Dermis microvascular lymphatic vessel endothelial cell (primary cell): ENCODE measurements at regions not wholly inside any gene's neighbourhood (a gene's known extent, or its start where the extent isn't known, plus 50 kb on each side); places are given as distances from the start of the nearest gene placed in this dataset.
"Not testable (repeated sequence)": the region's sequence is repeated elsewhere in the genome, so short reads cannot be mapped to it uniquely, and the experiment has no call there.

Experiments
- DNase-seq, 2 donors: peaks; one replicate each; pipeline versions ENCODE4 v3.0.0 to v3.0.0-alpha.2; 2010; ENCODE audit warnings: low read depth in 2 of 2

- DNase-seq: no peak
Observed at GRCh38 chr4:100340512-100341485, 150.5 kb upstream of the DDIT4L start.

- DNase-seq: no peak
Observed at GRCh38 chr4:100339870-100340269, 149.6 kb upstream of the DDIT4L start.

GRCh38 chr4:100333491-100333890 lies 143.2 kb upstream of the DDIT4L start:
- DNase-seq: not testable (repeated sequence)

- peak; percentile 76 to 87 for DNase-seq
Observed at GRCh38 chr4:100317032-100317864, 127.0 kb upstream of the DDIT4L start.

GRCh38 chr4:100314057-100314456 lies 123.8 kb upstream of the DDIT4L start:
- peak; percentile 36 to 88 for DNase-seq

- no peak for DNase-seq
Observed at GRCh38 chr4:100312615-100313350, 122.5 kb upstream of the DDIT4L start.

- DNase-seq: no peak
Observed at GRCh38 chr4:100311181-100311580, 120.9 kb upstream of the DDIT4L start.

- DNase-seq: no peak
Observed at GRCh38 chr4:100306018-100306417, 115.8 kb upstream of the DDIT4L start.

- DNase-seq: peak in 1 of 2 donors; percentile 45
Observed at GRCh38 chr4:100302061-100303026, 112.1 kb upstream of the DDIT4L start.

- peak in 1 of 2 donors; percentile 86 for DNase-seq
Observed at GRCh38 chr4:100299046-100299840, 109.0 kb upstream of the DDIT4L start.

- peak in 1 of 2 donors; percentile 63 for DNase-seq
Observed at GRCh38 chr4:100295792-100296191, 105.5 kb upstream of the DDIT4L start.

GRCh38 chr4:100294356-100294755 lies 104.1 kb upstream of the DDIT4L start:
- no peak for DNase-seq

GRCh38 chr4:100290585-100290984 lies 100.3 kb upstream of the DDIT4L start:
- DNase-seq: peak in 1 of 2 donors; percentile 19

GRCh38 chr4:100289946-100290345 lies 99.7 kb upstream of the DDIT4L start:
- peak in 1 of 2 donors; percentile 69 for DNase-seq

- DNase-seq: peak in 1 of 2 donors; percentile 41
Observed at GRCh38 chr4:100289530-100289888, 99.2 kb upstream of the DDIT4L start.

- no peak for DNase-seq
Observed at GRCh38 chr4:100288811-100289529, 98.7 kb upstream of the DDIT4L start.

- peak in 1 of 2 donors; percentile 51 for DNase-seq
Observed at GRCh38 chr4:100288161-100288560, 97.9 kb upstream of the DDIT4L start.

- DNase-seq: no peak
Observed at GRCh38 chr4:100287534-100287933, 97.3 kb upstream of the DDIT4L start.

- DNase-seq: no peak
Observed at GRCh38 chr4:100286636-100287035, 96.4 kb upstream of the DDIT4L start.
